H9 (cell line): ENCODE measurements at regions not wholly inside any gene's neighbourhood (a gene's known extent, or its start where the extent isn't known, plus 50 kb on each side); places are given as distances from the start of the nearest gene placed in this dataset.

Experiments used
- DNase-seq: peaks from one replicate; pipeline ENCODE4 v3.0.0-alpha.2; 2017
- H2AFZ ChIP-seq: one replicate; pipeline ENCODE4 v1.6.1; 2013; ENCODE audit warnings: mild to moderate bottlenecking, low read length, control low read depth, moderate library complexity
- H2AK5ac ChIP-seq: 2 replicates; pipeline ENCODE4 v1.6.1; 2013; ENCODE audit warnings: low read length, control low read depth, mixed read lengths; ENCODE audit not compliant: insufficient read length
- H2BK120ac ChIP-seq: one replicate; pipeline ENCODE4 v1.6.1; 2013; ENCODE audit warnings: low read depth, mild to moderate bottlenecking, low read length, control low read depth, inconsistent platforms; ENCODE audit not compliant: poor library complexity, severe bottlenecking
- H2BK12ac ChIP-seq: 2 replicates; pipeline ENCODE4 v1.6.1; 2013; ENCODE audit warnings: low read length, control low read depth, mixed read lengths, low read depth; ENCODE audit not compliant: insufficient read length
- H2BK15ac ChIP-seq: 2 replicates; pipeline ENCODE4 v1.6.1; 2013; ENCODE audit warnings: low read depth, low read length, control low read depth
- H2BK20ac ChIP-seq: one replicate; pipeline ENCODE4 v1.6.1; 2013; ENCODE audit warnings: low read depth, mild to moderate bottlenecking, low read length, control low read depth, inconsistent platforms; ENCODE audit not compliant: poor library complexity, severe bottlenecking
- H2BK5ac ChIP-seq: 2 replicates; pipeline ENCODE4 v1.6.1; 2013; ENCODE audit warnings: low read length, control low read depth, mixed read lengths; ENCODE audit not compliant: insufficient read length
- H3K14ac ChIP-seq: 2 replicates; pipeline ENCODE4 v1.6.1; 2013; ENCODE audit warnings: low read length, control low read depth; ENCODE audit not compliant: insufficient read depth
- H3K18ac ChIP-seq: 2 replicates; pipeline ENCODE4 v1.6.1; 2013; ENCODE audit warnings: low read depth, mild to moderate bottlenecking, mixed read lengths, low read length, control low read depth; ENCODE audit not compliant: insufficient read length
- H3K23ac ChIP-seq: 2 replicates; pipeline ENCODE4 v1.6.1; 2013; ENCODE audit warnings: low read length, control low read depth, mixed read lengths, low read depth; ENCODE audit not compliant: insufficient read length
- H3K23me2 ChIP-seq: 2 replicates; pipeline ENCODE4 v1.6.1; 2013; ENCODE audit warnings: low read depth, mild to moderate bottlenecking, mixed read lengths, low read length, control low read depth; ENCODE audit not compliant: insufficient read length, poor library complexity, severe bottlenecking
- H3K27ac ChIP-seq: 2 replicates; pipeline ENCODE4 v1.5.1; 2013; ENCODE audit warnings: low read length, control low read depth, mixed read lengths, low read depth; ENCODE audit not compliant: insufficient read length
- H3K27me3 ChIP-seq: 2 replicates; pipeline ENCODE4 v1.6.1; 2013; ENCODE audit warnings: low read length, control low read depth, inconsistent platforms; ENCODE audit not compliant: insufficient read depth
- H3K4ac ChIP-seq: 2 replicates; pipeline ENCODE4 v1.6.1; 2013; ENCODE audit warnings: low read depth, mild to moderate bottlenecking, control low read depth, inconsistent platforms, low read length, moderate library complexity
- H3K4me1 ChIP-seq: 2 replicates; pipeline ENCODE4 v1.6.1; 2013; ENCODE audit warnings: low read length, control low read depth, inconsistent platforms; ENCODE audit not compliant: insufficient read depth
- H3K4me2 ChIP-seq: 2 replicates; pipeline ENCODE4 v1.6.1; 2013; ENCODE audit warnings: low read length, control low read depth, mixed read lengths; ENCODE audit not compliant: insufficient read length, insufficient read depth
- H3K56ac ChIP-seq: 2 replicates; pipeline ENCODE4 v1.6.1; 2013; ENCODE audit warnings: low read depth, mild to moderate bottlenecking, mixed read lengths, low read length, control low read depth; ENCODE audit not compliant: insufficient read length
- H3K79me1 ChIP-seq: 2 replicates; pipeline ENCODE4 v1.6.1; 2013; ENCODE audit warnings: low read depth, mild to moderate bottlenecking, moderate library complexity, low read length, control low read depth, inconsistent platforms; ENCODE audit not compliant: insufficient read depth, poor library complexity, severe bottlenecking
- H3K79me2 ChIP-seq: 2 replicates; pipeline ENCODE4 v1.6.1; 2013; ENCODE audit warnings: low read length, control low read depth, inconsistent platforms; ENCODE audit not compliant: insufficient read depth
- H3K9ac ChIP-seq: 2 replicates; pipeline ENCODE4 v1.6.1; 2013; ENCODE audit warnings: low read length, control low read depth, mixed read lengths; ENCODE audit not compliant: insufficient read length; ENCODE audit errors: extremely low read depth
- H3K9me3 ChIP-seq: one replicate; pipeline ENCODE4 v1.6.1; 2013; ENCODE audit warnings: low read depth, low read length, inconsistent platforms; ENCODE audit not compliant: control insufficient read depth
- H3T11ph ChIP-seq: one replicate; pipeline ENCODE4 v1.6.1; 2013; ENCODE audit warnings: mild to moderate bottlenecking, low read length, control low read depth, inconsistent platforms
- H4K20me1 ChIP-seq: one replicate; pipeline ENCODE4 v1.6.1; 2013; ENCODE audit not compliant: control insufficient read depth, insufficient read length, insufficient read depth
- H4K5ac ChIP-seq: 2 replicates; pipeline ENCODE4 v1.6.1; 2013; ENCODE audit warnings: low read depth, mild to moderate bottlenecking, mixed read lengths, low read length, control low read depth; ENCODE audit not compliant: insufficient read length
- H4K8ac ChIP-seq: replicated peaks from 2 replicates; pipeline ENCODE4 v1.6.1; 2013; ENCODE audit warnings: low read length, control low read depth, mixed read lengths, low read depth; ENCODE audit not compliant: insufficient read length
- H4K91ac ChIP-seq: 2 replicates; pipeline ENCODE4 v1.6.1; 2013; ENCODE audit warnings: low read depth, mild to moderate bottlenecking, moderate library complexity, mixed read lengths, low read length, control low read depth; ENCODE audit not compliant: insufficient read length
- H3K27ac Mint-ChIP-seq, 3 experiments: 2 replicates in 2 of 3; 3 replicates in 1 of 3; pipeline ENCODE4 v1.8.0; 2020 to 2021; ENCODE audit warnings: mixed read lengths in 3 of 3, mild to moderate bottlenecking in 1 of 3, moderate library complexity in 1 of 3
- H3K27me3 Mint-ChIP-seq: 2 replicates; pipeline ENCODE4 v1.8.0; 2021; ENCODE audit warnings: low read depth, mild to moderate bottlenecking, moderate library complexity, mixed read lengths
- H3K36me3 Mint-ChIP-seq, 3 experiments: 2 replicates in 2 of 3; 3 replicates in 1 of 3; pipeline ENCODE4 v1.8.0; 2020 to 2021; ENCODE audit warnings: low read depth in 3 of 3, mixed read lengths in 3 of 3; ENCODE audit not compliant: insufficient read depth in 1 of 3
- H3K4me1 Mint-ChIP-seq, 2 experiments: 2 replicates each; pipeline ENCODE4 v1.8.0; 2020; ENCODE audit warnings: mixed read lengths in 2 of 2
- H3K4me3 Mint-ChIP-seq, 2 experiments: 2 replicates in 1 of 2; 3 replicates in 1 of 2; pipeline ENCODE4 v1.8.0; 2020 to 2021; ENCODE audit warnings: mild to moderate bottlenecking in 2 of 2, mixed read lengths in 2 of 2, moderate library complexity in 1 of 2
- H3K9me3 Mint-ChIP-seq, 2 experiments: 2 replicates in 1 of 2; 3 replicates in 1 of 2; pipeline ENCODE4 v1.8.0; 2020; ENCODE audit warnings: mild to moderate bottlenecking in 2 of 2, mixed read lengths in 2 of 2, moderate library complexity in 1 of 2
- WGBS: extraction: QIAGEN DNeasy Blood & Tissue Kit; methylation state at CpG from one replicate; pipeline ENCODE4 v1.1.7; 2013; ENCODE audit warnings: missing lambda C conversion rate, low lambda C conversion rate, mixed read lengths; ENCODE audit not compliant: insufficient read length; ENCODE audit errors: extremely low coverage; 5-methylcytosine and 5-hydroxymethylcytosine counted together
- TF ChIP-seq, protein P1 (sequence below): fragments of 200-600 bp; sonication (generic); conservative IDR thresholded peaks from 3 replicates; pipeline ENCODE4 v1.8.0; 2021; ENCODE audit warnings: antibody characterized with exemption, mild to moderate bottlenecking

DNA sequence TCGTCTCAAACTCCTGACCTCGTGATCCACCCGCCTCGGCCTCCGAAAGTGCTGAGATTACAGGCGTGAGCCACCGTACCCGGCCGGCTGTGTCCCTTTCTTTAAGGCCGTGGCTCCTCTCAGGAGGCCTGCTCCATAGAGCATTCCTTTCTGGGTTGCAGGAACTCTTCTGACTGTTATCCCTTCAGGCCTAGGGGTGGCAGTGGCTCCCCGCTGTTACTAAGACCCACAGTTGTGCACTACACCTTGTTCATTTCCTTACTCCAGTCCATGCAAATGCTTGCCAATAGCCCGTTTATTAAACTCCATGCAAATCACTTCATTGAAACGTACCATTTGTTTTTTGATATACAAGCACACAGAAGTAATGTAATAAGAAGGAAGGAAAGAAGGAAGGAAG, 234.7 kb downstream of the BCAT1 start:
- DNase-seq: no peak
- H3K9me3 Mint-ChIP-seq: no peaks in the 10 kb centered on the region
- no peak overlapping the region for H3K18ac ChIP-seq
- no peaks in the 10 kb centered on the region for H3K79me1 ChIP-seq
- no peaks in the 10 kb centered on the region for H3K36me3 Mint-ChIP-seq
- no peaks in the 10 kb centered on the region for H3K23me2 ChIP-seq
- H3K4me1 Mint-ChIP-seq: no peaks in the 10 kb centered on the region
- WGBS: no CpG with 5 or more reads among the region's 13 CpGs
- no peak overlapping the region for H4K5ac ChIP-seq
- no peak overlapping the region for H2BK120ac ChIP-seq
- no peaks in the 10 kb centered on the region for H3K9me3 ChIP-seq
- no peaks in the 10 kb centered on the region for H4K20me1 ChIP-seq
- no peak overlapping the region for H4K8ac ChIP-seq
- H3K27me3 Mint-ChIP-seq: no peaks in the 10 kb centered on the region; the same call in 1 of the 2 replicates
- no peaks in the 10 kb centered on the region for H3K79me2 ChIP-seq
- no peak overlapping the region for H2BK20ac ChIP-seq
- no peak overlapping the region for H3K9ac ChIP-seq
- H2BK15ac ChIP-seq: no peak overlapping the region
- H3K4me3 Mint-ChIP-seq: no peak overlapping the region
- H3K27ac Mint-ChIP-seq: no peak overlapping the region
- TF ChIP-seq, protein P1, sequence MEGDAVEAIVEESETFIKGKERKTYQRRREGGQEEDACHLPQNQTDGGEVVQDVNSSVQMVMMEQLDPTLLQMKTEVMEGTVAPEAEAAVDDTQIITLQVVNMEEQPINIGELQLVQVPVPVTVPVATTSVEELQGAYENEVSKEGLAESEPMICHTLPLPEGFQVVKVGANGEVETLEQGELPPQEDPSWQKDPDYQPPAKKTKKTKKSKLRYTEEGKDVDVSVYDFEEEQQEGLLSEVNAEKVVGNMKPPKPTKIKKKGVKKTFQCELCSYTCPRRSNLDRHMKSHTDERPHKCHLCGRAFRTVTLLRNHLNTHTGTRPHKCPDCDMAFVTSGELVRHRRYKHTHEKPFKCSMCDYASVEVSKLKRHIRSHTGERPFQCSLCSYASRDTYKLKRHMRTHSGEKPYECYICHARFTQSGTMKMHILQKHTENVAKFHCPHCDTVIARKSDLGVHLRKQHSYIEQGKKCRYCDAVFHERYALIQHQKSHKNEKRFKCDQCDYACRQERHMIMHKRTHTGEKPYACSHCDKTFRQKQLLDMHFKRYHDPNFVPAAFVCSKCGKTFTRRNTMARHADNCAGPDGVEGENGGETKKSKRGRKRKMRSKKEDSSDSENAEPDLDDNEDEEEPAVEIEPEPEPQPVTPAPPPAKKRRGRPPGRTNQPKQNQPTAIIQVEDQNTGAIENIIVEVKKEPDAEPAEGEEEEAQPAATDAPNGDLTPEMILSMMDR: no peak
- H3K4me1 ChIP-seq: no peaks in the 10 kb centered on the region
- H3K4me2 ChIP-seq: no peak overlapping the region
- H2AFZ ChIP-seq: no peak overlapping the region
- no peaks in the 10 kb centered on the region for H3K27me3 ChIP-seq
- no peak overlapping the region for H2BK5ac ChIP-seq
- no peak overlapping the region for H3K23ac ChIP-seq
- no peak overlapping the region for H3K27ac ChIP-seq
- no peak overlapping the region for H3T11ph ChIP-seq
- H3K14ac ChIP-seq: no peak overlapping the region
- H2BK12ac ChIP-seq: no peak overlapping the region
- H3K4ac ChIP-seq: no peak overlapping the region
- H3K56ac ChIP-seq: no peak overlapping the region
- H4K91ac ChIP-seq: no peak overlapping the region
- H2AK5ac ChIP-seq: no peak overlapping the region
